Brain microvascular endothelial cell (primary cell): ENCODE measurements at regions not wholly inside any gene's neighbourhood (a gene's known extent, or its start where the extent isn't known, plus 50 kb on each side); places are given as distances from the start of the nearest gene placed in this dataset.

Experiments used
- DNase-seq: peaks from one replicate; pipeline ENCODE4 v3.0.0-alpha.2; 2020
- H3K27ac ChIP-seq: fragments of 250-450 bp; sonication (Bioruptor Pico); 2 replicates; pipeline ENCODE4 v1.5.1; 2020; ENCODE audit warnings: mild to moderate bottlenecking, moderate library complexity
- H3K27me3 ChIP-seq: fragments of 250-450 bp; sonication (Bioruptor Pico); replicated peaks from 2 replicates; pipeline ENCODE4 v1.5.1; 2020; ENCODE audit warnings: mild to moderate bottlenecking
- H3K36me3 ChIP-seq: fragments of 250-450 bp; sonication (Bioruptor Pico); replicated peaks from 2 replicates; pipeline ENCODE4 v1.5.1; 2020; ENCODE audit warnings: mild to moderate bottlenecking
- H3K4me3 ChIP-seq: 2 replicates; pipeline ENCODE4 v1.5.1; 2011; ENCODE audit warnings: low read depth, mild to moderate bottlenecking, control low read depth, low read length, moderate library complexity
- in situ Hi-C: cut with HindIII; loops from 2 replicates; pipeline ENCODE4 v1.10.0; 2017; ENCODE audit warnings: low sequenced_read_pairs, low pct_ligation_motif_present
- TF ChIP-seq, protein P1 (sequence below): IDR thresholded peaks from 2 replicates; pipeline ENCODE4 v1.5.1; 2011; ENCODE audit warnings: low read depth, mild to moderate bottlenecking, moderate library complexity, low read length, control low read depth, inconsistent platforms; ENCODE audit errors: missing control alignments

DNA sequence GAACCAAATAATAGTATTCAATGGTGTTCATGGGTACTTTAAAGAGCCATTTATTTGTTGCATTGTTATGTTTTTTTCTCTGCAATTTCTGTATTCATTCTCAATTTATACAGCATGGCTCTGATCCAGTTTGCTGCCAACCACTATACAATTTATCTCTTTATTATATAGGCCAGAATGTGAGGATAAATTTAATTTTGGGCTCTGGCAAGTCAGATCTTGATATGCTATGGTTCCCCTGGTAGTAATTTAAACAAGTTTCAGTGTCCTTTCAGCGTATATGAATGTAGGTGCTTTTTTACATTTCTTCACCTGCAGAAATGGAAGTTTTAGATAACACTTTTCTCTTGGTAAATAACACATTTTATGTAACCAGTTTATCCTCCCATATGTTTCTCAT lies 1118.0 kb upstream of the SEMA6A start:
- in situ Hi-C loops = no loop called here
- no peaks in the 10 kb centered on the region for H3K27me3 ChIP-seq
- TF ChIP-seq, protein P1, sequence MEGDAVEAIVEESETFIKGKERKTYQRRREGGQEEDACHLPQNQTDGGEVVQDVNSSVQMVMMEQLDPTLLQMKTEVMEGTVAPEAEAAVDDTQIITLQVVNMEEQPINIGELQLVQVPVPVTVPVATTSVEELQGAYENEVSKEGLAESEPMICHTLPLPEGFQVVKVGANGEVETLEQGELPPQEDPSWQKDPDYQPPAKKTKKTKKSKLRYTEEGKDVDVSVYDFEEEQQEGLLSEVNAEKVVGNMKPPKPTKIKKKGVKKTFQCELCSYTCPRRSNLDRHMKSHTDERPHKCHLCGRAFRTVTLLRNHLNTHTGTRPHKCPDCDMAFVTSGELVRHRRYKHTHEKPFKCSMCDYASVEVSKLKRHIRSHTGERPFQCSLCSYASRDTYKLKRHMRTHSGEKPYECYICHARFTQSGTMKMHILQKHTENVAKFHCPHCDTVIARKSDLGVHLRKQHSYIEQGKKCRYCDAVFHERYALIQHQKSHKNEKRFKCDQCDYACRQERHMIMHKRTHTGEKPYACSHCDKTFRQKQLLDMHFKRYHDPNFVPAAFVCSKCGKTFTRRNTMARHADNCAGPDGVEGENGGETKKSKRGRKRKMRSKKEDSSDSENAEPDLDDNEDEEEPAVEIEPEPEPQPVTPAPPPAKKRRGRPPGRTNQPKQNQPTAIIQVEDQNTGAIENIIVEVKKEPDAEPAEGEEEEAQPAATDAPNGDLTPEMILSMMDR = no peak
- no peaks in the 10 kb centered on the region for H3K36me3 ChIP-seq
- no peak overlapping the region for H3K27ac ChIP-seq
- DNase-seq = no peak
- no peak overlapping the region for H3K4me3 ChIP-seq

DNA sequence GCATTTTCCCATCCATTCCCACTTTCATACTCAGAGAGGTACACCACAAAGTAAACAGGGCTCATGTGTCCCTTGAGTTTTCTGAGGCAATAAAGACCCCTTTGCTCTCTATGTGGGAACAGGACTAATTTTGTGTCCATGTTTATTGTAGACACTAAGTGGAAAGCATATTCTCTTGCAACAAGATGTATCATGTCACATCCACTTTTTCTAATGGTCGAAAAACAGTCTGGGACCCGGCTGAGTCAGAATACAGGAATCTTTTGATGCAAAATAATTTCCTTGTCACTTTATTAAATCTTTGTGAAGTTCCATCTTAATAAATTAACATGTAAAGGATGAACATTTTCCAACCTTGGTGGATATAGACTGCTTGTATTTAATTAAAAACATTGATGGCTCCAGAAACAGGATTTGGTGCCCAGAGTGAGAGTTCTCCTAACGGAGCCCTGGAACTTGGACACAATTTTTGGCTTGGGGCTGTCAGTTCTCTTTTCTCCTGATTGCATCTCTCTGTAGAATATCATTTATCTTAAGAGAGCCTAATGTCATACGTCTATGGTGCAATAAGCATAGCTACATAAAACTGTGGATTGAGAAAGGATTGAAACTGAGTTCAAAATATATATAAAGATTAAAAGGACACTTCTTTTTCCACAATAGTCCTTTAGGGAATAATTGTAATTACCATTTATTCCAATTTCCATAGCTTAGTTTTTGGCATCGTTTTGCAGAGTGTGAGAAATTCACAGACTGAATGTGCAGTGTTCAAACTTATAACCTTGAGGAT lies 1116.7 kb upstream of the SEMA6A start:
- no peak overlapping the region for H3K4me3 ChIP-seq
- TF ChIP-seq, protein P1 = no peak
- DNase-seq = no peak
- H3K27ac ChIP-seq = no peak overlapping the region
- H3K36me3 ChIP-seq = no peaks in the 10 kb centered on the region
- in situ Hi-C loops = no loop called here
- no peaks in the 10 kb centered on the region for H3K27me3 ChIP-seq

DNA sequence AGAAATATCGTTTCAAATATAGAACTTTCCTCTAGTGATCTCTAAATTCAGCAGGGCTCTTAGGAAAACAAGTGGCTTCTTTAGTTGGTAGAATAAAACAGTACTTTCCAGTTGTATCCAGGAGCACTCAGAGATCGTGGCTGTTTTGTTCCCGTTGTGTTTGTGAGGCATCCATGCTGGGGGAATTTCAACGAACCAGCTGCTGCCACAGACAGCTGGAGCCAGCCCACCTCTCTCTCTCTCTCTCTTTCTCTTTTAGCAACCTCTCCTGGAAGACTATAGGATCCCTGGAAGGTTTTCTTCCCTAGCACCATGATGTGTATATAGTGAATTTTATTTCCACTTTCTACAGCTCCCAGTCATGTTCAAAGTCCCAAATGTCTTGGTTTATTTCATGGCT lies 1116.0 kb upstream of the SEMA6A start:
- TF ChIP-seq, protein P1 = no peak
- in situ Hi-C loops = no loop called here
- Histone ChIP-seq H3K27ac (no peak overlapping the region), H3K36me3 (no peaks in the 10 kb centered on the region), H3K4me3 (no peak overlapping the region), H3K27me3 (no peaks in the 10 kb centered on the region)
- no peak for DNase-seq

DNA sequence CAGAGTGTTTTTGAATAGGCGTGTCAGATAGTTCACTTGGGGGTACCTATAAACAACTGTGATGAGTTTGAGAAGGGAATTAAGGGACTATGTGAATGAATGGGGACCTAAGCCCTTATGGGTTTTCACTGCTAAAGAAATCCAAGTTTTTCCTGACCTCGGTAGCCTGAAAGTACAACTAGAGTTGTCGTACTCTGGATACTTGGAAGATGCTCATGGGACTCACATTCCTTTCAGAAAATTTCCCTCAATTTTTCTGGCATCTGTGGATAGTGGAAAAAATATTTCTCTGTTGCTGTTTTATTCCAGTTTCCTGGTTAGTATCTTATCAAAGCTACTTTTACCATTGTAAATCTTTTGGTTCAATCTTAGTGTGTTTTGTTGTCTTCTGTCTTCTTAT lies 1112.3 kb upstream of the SEMA6A start:
- TF ChIP-seq, protein P1 = no peak
- Histone ChIP-seq H3K4me3 (no peak overlapping the region), H3K27ac (no peak overlapping the region), H3K36me3 (no peaks in the 10 kb centered on the region), H3K27me3 (no peaks in the 10 kb centered on the region)
- in situ Hi-C loops = no loop called here
- DNase-seq = no peak

DNA sequence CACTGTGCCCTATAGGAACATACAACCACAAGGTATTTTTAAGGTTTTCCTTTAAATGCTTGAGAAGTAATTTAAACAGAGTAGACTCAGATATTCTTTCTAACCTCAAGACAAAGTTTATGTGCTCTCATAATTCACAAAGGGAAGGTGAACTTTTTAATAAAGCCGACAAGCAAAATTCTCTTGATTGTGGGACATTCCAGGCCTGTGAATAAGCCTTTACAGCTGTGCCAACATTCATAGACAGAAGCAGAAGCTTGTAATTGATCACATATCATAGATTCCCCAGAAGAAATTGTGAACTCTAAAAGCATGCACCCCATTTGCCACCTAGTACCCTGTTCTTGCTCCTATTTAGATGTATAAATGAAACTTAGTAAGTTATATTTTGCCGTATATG lies 1107.8 kb upstream of the SEMA6A start:
- DNase-seq = no peak
- in situ Hi-C loops = no loop called here
- H3K27me3 ChIP-seq = no peaks in the 10 kb centered on the region
- H3K36me3 ChIP-seq = no peaks in the 10 kb centered on the region
- TF ChIP-seq, protein P1 = no peak
- H3K27ac ChIP-seq = no peak overlapping the region
- no peak overlapping the region for H3K4me3 ChIP-seq
